Activated naive CD4-positive, alpha-beta T cell treated with anti-CD3 and anti-CD28 coated beads, Interleukin-2, amount 50 U/mL, for 24 hours (primary cell): ENCODE measurements at regions not wholly inside any gene's neighbourhood (a gene's known extent, or its start where the extent isn't known, plus 50 kb on each side); places are given as distances from the start of the nearest gene placed in this dataset.

Experiments used
- H3K27ac Mint-ChIP-seq: one replicate; pipeline ENCODE4 v1.8.0; 2021; ENCODE audit warnings: mild to moderate bottlenecking, mixed read lengths
- H3K27me3 Mint-ChIP-seq: one replicate; pipeline ENCODE4 v1.8.0; 2021; ENCODE audit warnings: mixed read lengths
- H3K36me3 Mint-ChIP-seq: one replicate; pipeline ENCODE4 v1.8.0; 2021; ENCODE audit warnings: mixed read lengths
- H3K4me1 Mint-ChIP-seq: one replicate; pipeline ENCODE4 v1.8.0; 2021; ENCODE audit warnings: mixed read lengths
- H3K4me3 Mint-ChIP-seq: one replicate; pipeline ENCODE4 v1.8.0; 2021; ENCODE audit warnings: mild to moderate bottlenecking, mixed read lengths
- H3K9me3 Mint-ChIP-seq: one replicate; pipeline ENCODE4 v1.8.0; 2021; ENCODE audit warnings: mixed read lengths

GRCh38 chr21:38986406-38986805, 180.7 kb downstream of the ETS2 start:
- no peak overlapping the region for H3K4me3 Mint-ChIP-seq

GRCh38 chr21:38985568-38986378, 180.0 kb downstream of the ETS2 start:
- Mint-ChIP-seq H3K27me3 (peaks cover 41% of the 10 kb centered on the region), H3K4me3 (no peak overlapping the region), H3K4me1 (peaks cover 16% of the 10 kb centered on the region), H3K36me3 (no peaks in the 10 kb centered on the region), H3K27ac (peak overlapping the region; percentile 17), H3K9me3 (no peaks in the 10 kb centered on the region)

More at GRCh38 chr21:38986406-38986805, 180.7 kb downstream of the ETS2 start:
- Mint-ChIP-seq H3K27me3 (peaks cover 40% of the 10 kb centered on the region), H3K27ac (no peak overlapping the region), H3K36me3 (no peaks in the 10 kb centered on the region), H3K4me1 (peaks cover 16% of the 10 kb centered on the region), H3K9me3 (no peaks in the 10 kb centered on the region)

GRCh38 chr21:38984982-38985567, 179.3 kb downstream of the ETS2 start:
- H3K9me3 Mint-ChIP-seq = no peaks in the 10 kb centered on the region
- peaks cover 44% of the 10 kb centered on the region for H3K27me3 Mint-ChIP-seq

GRCh38 chr21:38984568-38984967, 178.8 kb downstream of the ETS2 start:
- Mint-ChIP-seq H3K4me1 (peaks cover 16% of the 10 kb centered on the region), H3K36me3 (no peaks in the 10 kb centered on the region), H3K27ac (no peak overlapping the region), H3K4me3 (no peak overlapping the region), H3K27me3 (peaks cover 46% of the 10 kb centered on the region), H3K9me3 (no peaks in the 10 kb centered on the region)

More at GRCh38 chr21:38984982-38985567, 179.3 kb downstream of the ETS2 start:
- Mint-ChIP-seq H3K4me1 (peaks cover 16% of the 10 kb centered on the region), H3K27ac (peak overlapping the region; percentile 8), H3K36me3 (no peaks in the 10 kb centered on the region), H3K4me3 (no peak overlapping the region)

GRCh38 chr21:38983560-38983959, 177.8 kb downstream of the ETS2 start:
- Mint-ChIP-seq H3K27me3 (peaks cover 43% of the 10 kb centered on the region), H3K4me3 (no peak overlapping the region), H3K9me3 (no peaks in the 10 kb centered on the region), H3K4me1 (peaks cover 16% of the 10 kb centered on the region), H3K36me3 (no peaks in the 10 kb centered on the region), H3K27ac (no peak overlapping the region)

DNA sequence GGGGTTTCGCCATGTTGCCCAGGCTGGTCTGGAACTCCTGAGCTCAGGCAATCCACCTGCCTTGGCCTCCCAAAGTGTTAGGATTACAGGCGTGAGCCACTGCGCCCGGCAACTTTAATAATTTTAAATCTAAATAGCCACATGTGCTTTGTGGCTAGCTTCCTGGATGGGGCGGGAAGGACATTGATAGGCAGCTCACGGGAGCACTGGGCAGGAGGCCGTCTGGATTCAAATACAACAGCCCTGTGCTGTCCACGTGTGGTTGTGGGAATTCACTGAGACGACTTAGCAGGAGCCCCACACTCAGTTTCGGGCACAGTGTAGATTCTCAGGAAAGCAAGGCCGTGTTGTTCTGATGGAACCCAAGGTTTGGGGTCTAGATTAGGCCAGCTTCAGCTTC, 177.1 kb downstream of the ETS2 start:
- H3K27me3 Mint-ChIP-seq = peaks cover 38% of the 10 kb centered on the region
- peaks cover 16% of the 10 kb centered on the region for H3K4me1 Mint-ChIP-seq
- H3K36me3 Mint-ChIP-seq = no peaks in the 10 kb centered on the region
- no peak overlapping the region for H3K27ac Mint-ChIP-seq
- no peaks in the 10 kb centered on the region for H3K9me3 Mint-ChIP-seq
- no peak overlapping the region for H3K4me3 Mint-ChIP-seq

- Mint-ChIP-seq H3K27ac (no peak overlapping the region), H3K4me3 (no peak overlapping the region), H3K9me3 (no peaks in the 10 kb centered on the region), H3K27me3 (peaks cover 36% of the 10 kb centered on the region), H3K4me1 (peaks cover 16% of the 10 kb centered on the region), H3K36me3 (no peaks in the 10 kb centered on the region)
These were observed 176.4 kb downstream of the ETS2 start for GRCh38 chr21:38982096-38982495.

GRCh38 chr21:38980416-38981313, 174.9 kb downstream of the ETS2 start:
- no peak overlapping the region for H3K27ac Mint-ChIP-seq
- H3K9me3 Mint-ChIP-seq = no peaks in the 10 kb centered on the region
- peaks cover 11% of the 10 kb centered on the region for H3K4me1 Mint-ChIP-seq
- H3K27me3 Mint-ChIP-seq = peaks cover 27% of the 10 kb centered on the region
- H3K36me3 Mint-ChIP-seq = no peaks in the 10 kb centered on the region
- no peak overlapping the region for H3K4me3 Mint-ChIP-seq

GRCh38 chr21:38979271-38980121, 173.8 kb downstream of the ETS2 start:
- peak overlapping the region; percentile 20 for H3K27ac Mint-ChIP-seq
- no peak overlapping the region for H3K4me3 Mint-ChIP-seq
- no peaks in the 10 kb centered on the region for H3K36me3 Mint-ChIP-seq
- peaks cover 17% of the 10 kb centered on the region for H3K27me3 Mint-ChIP-seq
- no peaks in the 10 kb centered on the region for H3K4me1 Mint-ChIP-seq
- no peaks in the 10 kb centered on the region for H3K9me3 Mint-ChIP-seq

GRCh38 chr21:38976900-38977299, 171.2 kb downstream of the ETS2 start:
- no peaks in the 10 kb centered on the region for H3K4me1 Mint-ChIP-seq
- no peaks in the 10 kb centered on the region for H3K36me3 Mint-ChIP-seq
- H3K27me3 Mint-ChIP-seq = peaks cover 13% of the 10 kb centered on the region
- no peak overlapping the region for H3K4me3 Mint-ChIP-seq
- H3K9me3 Mint-ChIP-seq = no peaks in the 10 kb centered on the region
- no peak overlapping the region for H3K27ac Mint-ChIP-seq

DNA sequence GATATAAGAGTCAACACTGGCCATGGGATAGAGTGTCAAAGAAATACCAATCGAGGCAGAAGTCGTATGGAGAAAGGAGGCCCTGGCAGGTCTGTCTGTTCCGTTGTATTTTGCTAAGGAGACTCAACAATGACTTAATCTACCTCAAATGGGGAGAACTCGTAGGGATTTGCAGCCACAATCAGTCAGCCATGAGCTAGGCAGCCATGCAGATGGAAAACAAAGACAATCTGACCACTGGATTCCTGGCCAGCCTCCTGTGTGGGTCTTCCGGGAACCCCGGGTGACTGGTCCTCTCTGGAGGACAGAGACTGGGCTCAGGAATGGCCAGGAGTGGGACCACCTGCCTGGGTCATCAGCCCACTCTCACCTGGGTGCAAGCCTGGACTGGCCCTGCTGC, 167.8 kb downstream of the ETS2 start:
- no peaks in the 10 kb centered on the region for H3K4me1 Mint-ChIP-seq
- H3K4me3 Mint-ChIP-seq = no peak overlapping the region
- H3K9me3 Mint-ChIP-seq = no peaks in the 10 kb centered on the region
- no peaks in the 10 kb centered on the region for H3K36me3 Mint-ChIP-seq
- H3K27me3 Mint-ChIP-seq = no peaks in the 10 kb centered on the region
- H3K27ac Mint-ChIP-seq = no peak overlapping the region

GRCh38 chr21:38972078-38972477, 166.3 kb downstream of the ETS2 start:
- H3K9me3 Mint-ChIP-seq = no peaks in the 10 kb centered on the region
- H3K4me3 Mint-ChIP-seq = no peak overlapping the region
- H3K36me3 Mint-ChIP-seq = no peaks in the 10 kb centered on the region
- H3K4me1 Mint-ChIP-seq = no peaks in the 10 kb centered on the region
- H3K27me3 Mint-ChIP-seq = no peaks in the 10 kb centered on the region
- H3K27ac Mint-ChIP-seq = no peak overlapping the region

- no peaks in the 10 kb centered on the region for H3K9me3 Mint-ChIP-seq
- H3K27me3 Mint-ChIP-seq = no peaks in the 10 kb centered on the region
- H3K4me3 Mint-ChIP-seq = no peak overlapping the region
- H3K36me3 Mint-ChIP-seq = no peaks in the 10 kb centered on the region
- H3K4me1 Mint-ChIP-seq = no peaks in the 10 kb centered on the region
- H3K27ac Mint-ChIP-seq = no peak overlapping the region
These were observed 165.0 kb downstream of the ETS2 start for GRCh38 chr21:38970765-38971164.

GRCh38 chr21:38968887-38969543, 163.3 kb downstream of the ETS2 start:
- Mint-ChIP-seq H3K4me1 (no peaks in the 10 kb centered on the region), H3K27me3 (no peaks in the 10 kb centered on the region), H3K27ac (no peak overlapping the region), H3K9me3 (no peaks in the 10 kb centered on the region), H3K4me3 (no peak overlapping the region), H3K36me3 (no peaks in the 10 kb centered on the region)
